ENCODE measurements at regions not wholly inside any gene's neighbourhood (a gene's known extent, or its start where the extent isn't known, plus 50 kb on each side); places are given as distances from the start of the nearest gene placed in this dataset.

DNA sequence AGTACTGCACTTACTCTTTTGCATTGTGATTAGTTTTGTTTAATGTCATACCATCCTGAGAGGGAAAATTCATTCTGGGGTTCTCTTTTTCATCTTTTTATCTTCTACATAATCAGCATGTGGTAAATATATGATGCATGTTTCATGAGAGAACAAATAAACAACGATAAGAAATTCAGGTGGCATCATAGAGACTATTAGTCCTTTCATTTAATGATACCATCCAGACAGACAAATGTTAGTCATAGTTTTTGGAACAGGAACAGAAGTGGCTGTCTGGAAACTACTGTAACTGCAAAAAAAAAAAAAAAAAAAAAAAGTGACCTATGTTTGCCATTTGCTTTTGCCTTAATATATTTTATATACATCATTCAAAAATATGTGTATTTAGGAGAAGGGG is 761.0 kb downstream of the EPHA4 start:
- TF ChIP-seq, protein P1, sequence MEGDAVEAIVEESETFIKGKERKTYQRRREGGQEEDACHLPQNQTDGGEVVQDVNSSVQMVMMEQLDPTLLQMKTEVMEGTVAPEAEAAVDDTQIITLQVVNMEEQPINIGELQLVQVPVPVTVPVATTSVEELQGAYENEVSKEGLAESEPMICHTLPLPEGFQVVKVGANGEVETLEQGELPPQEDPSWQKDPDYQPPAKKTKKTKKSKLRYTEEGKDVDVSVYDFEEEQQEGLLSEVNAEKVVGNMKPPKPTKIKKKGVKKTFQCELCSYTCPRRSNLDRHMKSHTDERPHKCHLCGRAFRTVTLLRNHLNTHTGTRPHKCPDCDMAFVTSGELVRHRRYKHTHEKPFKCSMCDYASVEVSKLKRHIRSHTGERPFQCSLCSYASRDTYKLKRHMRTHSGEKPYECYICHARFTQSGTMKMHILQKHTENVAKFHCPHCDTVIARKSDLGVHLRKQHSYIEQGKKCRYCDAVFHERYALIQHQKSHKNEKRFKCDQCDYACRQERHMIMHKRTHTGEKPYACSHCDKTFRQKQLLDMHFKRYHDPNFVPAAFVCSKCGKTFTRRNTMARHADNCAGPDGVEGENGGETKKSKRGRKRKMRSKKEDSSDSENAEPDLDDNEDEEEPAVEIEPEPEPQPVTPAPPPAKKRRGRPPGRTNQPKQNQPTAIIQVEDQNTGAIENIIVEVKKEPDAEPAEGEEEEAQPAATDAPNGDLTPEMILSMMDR (IDR thresholded peaks at IDR 0.05), result no peak
- TF ChIP-seq POLR2A (IDR thresholded peaks at IDR 0.05), result no peak
